ENCODE measurements at regions not wholly inside any gene's neighbourhood (a gene's known extent, or its start where the extent isn't known, plus 50 kb on each side); places are given as distances from the start of the nearest gene placed in this dataset.

DNA sequence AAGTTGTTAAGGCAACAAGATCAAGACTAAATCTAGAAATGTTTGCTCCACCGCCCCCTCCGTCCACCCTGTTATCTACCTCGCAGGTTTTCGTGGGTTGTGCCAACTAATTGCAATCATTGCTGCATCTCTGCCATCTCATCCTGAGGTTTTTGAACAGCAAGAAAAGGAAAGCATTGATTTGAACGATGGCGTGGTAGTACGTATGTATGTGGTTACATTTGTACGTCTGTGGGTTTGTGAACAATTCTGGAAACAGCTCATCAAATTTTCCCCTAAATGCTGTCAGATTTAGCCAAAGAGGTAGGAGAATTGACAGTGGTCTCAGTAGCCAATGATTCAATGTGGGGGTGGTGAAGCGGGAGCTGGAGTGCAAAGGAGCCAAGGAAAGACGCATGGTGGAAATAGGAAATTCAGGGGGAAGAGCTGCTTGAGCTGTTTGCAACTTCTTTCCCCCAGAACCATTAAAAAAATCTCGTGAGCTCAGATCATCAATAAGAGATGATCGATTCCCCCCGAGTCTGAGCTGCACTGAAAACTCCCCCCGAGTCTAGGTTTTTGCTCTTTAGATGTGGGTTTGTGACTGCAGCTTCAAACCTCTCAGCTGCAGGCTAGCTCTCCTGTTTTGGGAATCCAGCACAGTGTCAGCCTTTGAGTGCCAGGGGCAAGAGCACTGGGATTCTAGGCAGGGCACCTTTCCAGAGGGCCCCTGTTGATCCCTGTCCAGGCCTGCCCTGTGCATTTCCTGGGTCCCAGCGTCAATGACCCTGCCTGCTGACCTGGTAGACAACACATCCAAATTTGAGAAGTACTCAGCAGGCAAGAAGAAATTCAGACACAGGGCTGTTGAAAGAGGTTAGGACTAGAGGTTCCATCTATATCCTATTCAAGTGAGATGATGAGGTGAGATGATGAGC lies 72.6 kb upstream of the LY86 start:
- H3K4me3 ChIP-seq = no peak overlapping the region
- H3K27ac ChIP-seq = peak overlapping the region in 1 of 21 experiments; percentile 68

DNA sequence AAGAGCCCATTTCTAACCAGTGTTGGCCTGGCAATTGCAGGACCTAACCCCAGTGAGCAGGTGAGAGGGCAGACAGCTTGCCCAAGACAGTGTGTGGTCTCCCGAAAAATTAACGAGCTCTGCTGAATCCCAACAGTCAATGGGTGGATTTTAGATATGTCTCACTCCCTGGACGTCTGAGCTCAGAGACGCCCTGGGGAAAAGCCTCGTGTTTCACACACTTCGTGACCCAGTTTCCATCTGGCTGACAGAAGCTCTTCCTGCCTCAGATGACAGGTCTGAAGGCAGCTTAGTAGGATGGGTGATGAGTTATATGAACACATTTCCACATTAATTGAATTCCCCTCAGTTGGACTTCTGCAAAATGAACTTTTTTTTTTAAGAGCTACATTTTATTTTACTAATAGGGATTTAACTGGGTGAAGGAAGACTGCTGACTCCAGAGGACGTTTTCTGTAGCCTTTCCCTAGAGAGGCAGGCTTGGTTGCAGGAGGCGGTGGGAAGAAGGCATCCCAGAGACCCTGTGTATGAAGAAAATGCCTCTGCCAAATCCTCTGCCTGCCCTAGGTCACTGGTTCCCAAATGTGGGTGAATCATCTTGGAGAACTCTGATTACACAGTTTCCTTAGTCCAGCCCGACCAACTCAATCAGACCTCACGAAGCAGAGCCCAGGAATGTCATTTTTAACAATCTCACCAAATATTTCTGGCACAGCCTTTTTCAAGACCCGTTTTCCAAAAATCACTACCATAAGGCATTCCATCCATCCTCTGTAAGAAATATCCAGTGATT lies 71.7 kb upstream of the LY86 start:
- no peak overlapping the region for H3K4me3 ChIP-seq
- H3K27ac ChIP-seq = peak overlapping the region in 1 of 21 experiments; percentile 68

DNA sequence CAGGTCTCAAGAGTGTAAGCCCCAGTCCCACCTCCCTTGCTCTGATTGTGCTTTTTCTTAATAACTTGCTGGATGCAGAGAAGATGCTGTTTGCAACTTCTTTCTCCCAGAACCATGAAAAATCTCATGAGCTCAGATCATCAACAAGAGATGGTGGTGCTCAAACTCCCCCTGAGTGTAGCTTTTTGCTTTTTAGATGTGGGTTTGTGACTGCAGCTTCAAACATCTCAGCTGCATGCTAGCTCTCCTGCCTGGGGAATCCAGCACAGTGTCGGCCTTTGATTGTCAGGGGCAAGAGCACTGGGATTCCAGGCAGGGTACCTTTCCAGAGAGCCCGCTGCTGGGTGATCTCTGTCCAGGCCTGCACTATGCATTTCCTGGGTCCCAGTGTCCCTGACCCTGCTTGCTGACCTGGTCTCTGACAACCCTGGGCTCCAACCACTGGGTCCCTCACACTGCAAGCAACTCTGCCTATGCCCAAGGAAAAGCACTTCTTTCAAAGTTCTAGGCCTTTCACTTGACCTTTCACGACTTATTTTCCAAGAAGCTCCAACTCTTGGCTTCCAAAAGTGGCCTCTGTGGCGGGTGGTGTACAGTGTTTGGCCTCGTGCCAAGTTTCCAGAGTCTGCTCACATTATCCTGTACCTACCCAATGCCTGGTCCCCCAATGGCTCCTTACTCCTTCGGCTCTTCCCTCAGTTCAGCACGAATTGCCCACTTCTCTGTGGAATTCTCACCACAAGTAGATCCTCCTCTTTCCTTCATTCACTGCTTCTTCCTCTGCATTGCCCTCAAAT lies 69.7 kb upstream of the LY86 start:
- H3K27ac ChIP-seq = no peak overlapping the region
- H3K4me3 ChIP-seq = no peak overlapping the region

DNA sequence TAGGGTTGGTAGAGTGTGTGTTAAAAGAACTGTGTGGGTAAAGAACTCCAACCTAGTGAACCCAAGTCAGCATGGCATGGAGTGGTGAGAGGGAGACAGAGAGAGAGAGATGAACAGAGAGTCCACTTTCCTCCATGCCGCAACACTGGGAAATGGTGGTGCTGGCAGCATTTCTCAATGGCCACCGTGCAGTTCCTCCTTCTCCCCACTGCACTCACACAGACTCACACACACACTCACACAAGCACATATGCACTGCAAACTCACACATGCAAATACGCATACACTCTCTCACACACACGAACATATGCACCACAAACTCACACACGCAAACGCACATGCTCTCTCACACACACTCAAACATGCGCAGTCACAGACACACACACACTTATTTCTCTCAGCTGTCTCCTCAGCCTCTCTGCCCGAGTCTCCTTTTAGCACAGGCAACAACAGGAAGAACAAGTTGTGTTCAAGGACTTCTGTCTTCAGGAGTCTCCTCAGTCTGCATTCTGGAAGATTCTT lies 66.5 kb upstream of the LY86 start:
- Histone ChIP-seq H3K4me3 (no peak overlapping the region), H3K27ac (no peak overlapping the region)

DNA sequence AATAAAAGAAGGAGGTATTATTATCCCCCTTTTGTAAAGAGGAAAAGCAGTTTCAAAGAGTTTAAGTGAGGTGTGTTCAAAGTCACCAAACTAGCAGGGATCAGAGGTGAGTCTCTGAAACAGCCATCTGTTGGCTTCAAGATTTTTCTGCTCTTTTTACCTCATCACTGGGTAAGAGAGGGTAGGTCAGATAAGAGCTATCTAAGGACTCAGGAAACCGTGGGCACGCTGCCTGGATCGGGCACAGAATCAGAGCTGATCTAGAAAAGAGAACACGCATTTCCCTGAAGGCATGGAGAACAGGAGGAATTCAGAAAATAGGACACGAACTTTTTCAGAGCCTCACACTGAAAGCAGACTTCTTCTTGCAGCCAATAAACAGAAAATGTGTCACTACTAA lies 65.8 kb upstream of the LY86 start:
- Histone ChIP-seq H3K27ac (no peak overlapping the region), H3K4me3 (no peak overlapping the region)

DNA sequence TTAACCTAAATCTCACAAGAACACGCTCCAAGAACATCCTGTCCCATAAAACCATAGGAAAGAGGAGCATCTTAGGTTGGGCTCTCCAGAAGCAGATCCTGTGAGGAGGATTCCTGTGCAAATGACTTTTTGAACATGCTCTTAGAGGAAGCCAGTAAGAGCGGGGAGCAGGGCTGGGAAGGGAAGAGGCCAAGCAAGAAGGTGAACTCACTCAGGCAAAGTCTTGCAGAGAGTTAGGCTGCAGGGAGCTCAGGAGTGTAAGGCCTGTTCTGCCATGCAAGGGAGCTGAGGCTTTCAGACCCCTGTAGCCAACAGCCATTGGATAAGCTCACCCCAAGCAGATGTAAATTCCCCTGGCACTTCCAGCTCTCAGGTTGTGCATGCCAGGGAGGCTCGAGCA lies 63.6 kb upstream of the LY86 start:
- Histone ChIP-seq H3K27ac (no peak overlapping the region), H3K4me3 (no peak overlapping the region)

DNA sequence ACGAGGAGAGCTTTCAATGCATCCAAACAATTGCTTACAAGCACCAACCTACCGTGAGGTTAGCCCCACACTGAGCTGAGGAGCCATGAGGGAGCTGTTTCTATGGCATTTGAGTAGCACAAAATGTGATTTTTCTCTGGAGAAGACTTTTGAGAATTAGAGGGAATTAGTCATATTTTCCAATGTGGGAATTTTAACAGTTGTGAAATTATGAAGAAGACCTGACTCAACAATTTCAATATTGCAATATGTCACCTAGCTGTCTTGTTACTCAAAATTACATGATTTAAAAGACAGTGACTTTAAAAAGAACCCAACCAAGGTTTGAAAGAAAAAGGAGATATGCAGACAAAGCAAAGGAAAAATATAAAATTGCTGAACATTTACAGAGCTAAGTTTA lies 62.6 kb upstream of the LY86 start:
- no peak overlapping the region for H3K4me3 ChIP-seq
- no peak overlapping the region for H3K27ac ChIP-seq

DNA sequence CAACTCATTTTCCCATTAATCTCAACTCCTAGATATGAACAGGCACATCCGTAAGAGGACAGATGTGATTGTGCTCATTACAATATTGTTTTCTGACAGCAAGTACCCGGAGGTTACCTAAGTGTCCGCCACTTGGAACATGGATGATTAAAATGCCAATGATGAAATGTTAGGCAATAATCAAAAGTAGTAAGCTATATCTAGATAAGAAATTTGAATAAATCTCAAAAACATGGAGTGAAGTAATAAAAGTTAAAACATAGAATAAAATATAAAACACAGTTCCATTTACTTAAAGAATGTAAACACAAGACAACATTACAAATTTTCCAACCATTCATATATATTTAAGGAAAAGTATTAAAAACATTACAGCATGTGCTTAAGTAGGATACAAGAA lies 59.2 kb upstream of the LY86 start:
- H3K4me3 ChIP-seq = no peak overlapping the region
- no peak overlapping the region for H3K27ac ChIP-seq

DNA sequence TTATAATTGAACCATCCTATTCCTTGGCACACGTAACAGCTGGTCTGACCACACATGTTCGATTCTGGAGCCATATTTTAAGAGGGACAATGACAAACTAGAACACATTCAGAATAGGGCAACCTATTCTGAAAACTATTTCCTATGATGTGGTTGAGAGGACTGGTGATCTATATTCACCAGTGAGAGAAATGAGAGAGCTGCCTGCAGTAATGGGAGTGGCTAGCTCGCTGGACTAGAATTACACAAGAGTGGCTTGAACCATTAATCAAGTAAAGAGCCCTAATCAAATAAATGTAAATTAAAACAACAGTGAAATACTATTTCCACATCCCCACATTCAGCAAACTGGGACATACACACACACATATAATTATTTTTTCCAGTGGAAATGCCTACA lies 55.3 kb upstream of the LY86 start:
- Histone ChIP-seq H3K4me3 (no peak overlapping the region), H3K27ac (no peak overlapping the region)

DNA sequence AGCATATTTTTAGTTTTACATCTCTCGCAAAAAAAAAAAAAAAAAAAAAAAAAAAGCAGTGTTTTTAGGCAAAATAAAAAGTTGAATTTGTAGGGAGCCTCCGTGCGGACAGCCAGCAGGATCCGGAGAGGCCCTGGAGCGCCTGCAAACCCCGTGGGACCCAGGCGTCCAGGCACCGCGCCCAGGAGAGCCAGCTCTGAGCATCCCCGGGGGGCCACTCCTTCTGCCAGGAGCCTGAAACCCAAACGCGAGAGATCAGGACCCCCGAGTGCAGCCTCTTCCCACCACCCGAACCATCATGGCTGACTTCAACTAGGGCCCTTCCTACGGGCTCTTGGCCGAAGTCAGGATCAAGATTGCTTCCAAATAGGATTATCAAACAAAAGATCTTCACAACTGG lies 54.1 kb upstream of the LY86 start:
- H3K27ac ChIP-seq = no peak overlapping the region
- no peak overlapping the region for H3K4me3 ChIP-seq

DNA sequence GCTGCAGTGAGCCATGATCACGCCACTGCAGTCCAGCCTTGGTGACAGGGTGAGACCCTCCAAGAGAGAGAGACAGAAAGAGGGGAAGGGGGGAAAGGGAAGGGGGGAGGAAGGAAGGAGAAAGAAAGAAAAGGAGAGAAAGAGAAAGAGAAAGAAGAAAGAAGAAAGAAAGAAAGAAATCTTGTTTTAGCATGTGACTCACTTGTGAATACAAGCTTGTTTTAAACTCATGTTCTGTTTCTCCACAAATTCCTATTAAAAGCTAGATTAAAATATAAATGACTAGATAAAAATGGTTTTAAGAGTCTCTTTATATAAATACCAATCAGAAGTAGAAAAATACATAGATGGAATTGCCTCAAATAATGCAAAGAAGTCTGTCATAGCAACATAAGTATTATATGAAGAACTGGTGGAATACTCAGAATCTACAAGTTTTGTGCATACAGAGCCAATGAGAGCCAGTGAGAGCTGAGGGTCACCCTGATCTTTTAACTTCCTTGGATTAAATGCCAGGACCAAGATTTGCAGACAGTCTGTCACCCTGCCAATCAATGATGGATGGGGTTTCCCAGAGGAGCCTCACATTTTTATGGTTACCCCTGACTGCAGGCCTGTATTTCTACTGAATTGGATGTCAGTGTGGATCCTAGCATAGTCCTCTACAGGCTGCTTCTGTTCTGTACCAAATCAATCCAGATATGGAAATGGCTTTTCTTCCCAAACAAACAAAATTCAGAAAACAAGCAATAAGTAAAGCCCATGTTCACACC lies 50.8 kb upstream of the LY86 start:
- Histone ChIP-seq H3K4me3 (no peak overlapping the region), H3K27ac (no peak overlapping the region)

DNA sequence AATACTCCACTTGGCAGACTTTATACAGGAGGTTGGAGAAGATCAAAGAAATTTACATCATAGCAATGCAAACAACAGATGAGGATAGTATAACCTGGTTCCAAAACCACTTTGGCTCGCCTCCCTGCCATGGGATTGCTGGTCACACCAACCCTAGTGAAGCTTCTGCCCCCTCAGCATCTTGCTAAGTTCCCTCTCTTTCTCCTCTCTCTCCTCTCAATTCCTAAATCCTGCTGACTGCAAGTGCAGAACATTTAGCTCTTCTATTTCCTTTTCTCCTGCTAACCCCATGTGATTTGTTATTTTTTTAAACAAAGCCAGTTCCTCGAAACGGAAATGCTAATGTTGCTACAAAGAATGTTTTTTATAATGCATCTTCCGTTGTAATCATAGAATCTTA lies 50.3 kb upstream of the LY86 start:
- Histone ChIP-seq H3K4me3 (no peak overlapping the region), H3K27ac (no peak overlapping the region)

All from skin epidermis (tissue), 12 donors.